GM12864 (cell line): ENCODE measurements at regions not wholly inside any gene's neighbourhood (a gene's known extent, or its start where the extent isn't known, plus 50 kb on each side); places are given as distances from the start of the nearest gene placed in this dataset.

ENCODE experiments used
- DNase-seq: peaks from one replicate; pipeline ENCODE4 v3.0.0-alpha.2; 2011; ENCODE audit warnings: low read depth
- H3K4me3 ChIP-seq: 2 replicates; pipeline ENCODE4 v1.5.1; 2011; ENCODE audit warnings: mild to moderate bottlenecking, low read depth, low read length, control low read depth
- CTCF ChIP-seq: IDR thresholded peaks from 2 replicates; pipeline ENCODE4 v1.5.1; 2011; ENCODE audit warnings: low read depth, mild to moderate bottlenecking, moderate library complexity, low read length, control low read depth, inconsistent platforms; ENCODE audit errors: missing control alignments

- H3K4me3 ChIP-seq = no peak overlapping the region
- no peak for DNase-seq
- no peak for TF ChIP-seq CTCF
Measured at GRCh38 chr2:149816756-149817551, 229.4 kb upstream of the MMADHC start.

GRCh38 chr2:149815941-149816340, 228.4 kb upstream of the MMADHC start:
- no peak overlapping the region for H3K4me3 ChIP-seq
- no peak for DNase-seq
- TF ChIP-seq CTCF = no peak

- no peak overlapping the region for H3K4me3 ChIP-seq
- no peak for DNase-seq
- TF ChIP-seq CTCF = no peak
Measured at GRCh38 chr2:149814901-149815300, 227.3 kb upstream of the MMADHC start.

GRCh38 chr2:149814049-149814448, 226.5 kb upstream of the MMADHC start:
- DNase-seq = no peak
- TF ChIP-seq CTCF = no peak
- H3K4me3 ChIP-seq = no peak overlapping the region

- no peak for TF ChIP-seq CTCF
- no peak overlapping the region for H3K4me3 ChIP-seq
- no peak for DNase-seq
Measured at GRCh38 chr2:149808556-149808955, 221.0 kb upstream of the MMADHC start.

GRCh38 chr2:149806651-149807050, 219.1 kb upstream of the MMADHC start:
- no peak for DNase-seq

More at GRCh38 chr2:149806651-149807050, 219.1 kb upstream of the MMADHC start:
- no peak for TF ChIP-seq CTCF
- no peak overlapping the region for H3K4me3 ChIP-seq
